ENCODE measurements at regions not wholly inside any gene's neighbourhood (a gene's known extent, or its start where the extent isn't known, plus 50 kb on each side); places are given as distances from the start of the nearest gene placed in this dataset.

DNA sequence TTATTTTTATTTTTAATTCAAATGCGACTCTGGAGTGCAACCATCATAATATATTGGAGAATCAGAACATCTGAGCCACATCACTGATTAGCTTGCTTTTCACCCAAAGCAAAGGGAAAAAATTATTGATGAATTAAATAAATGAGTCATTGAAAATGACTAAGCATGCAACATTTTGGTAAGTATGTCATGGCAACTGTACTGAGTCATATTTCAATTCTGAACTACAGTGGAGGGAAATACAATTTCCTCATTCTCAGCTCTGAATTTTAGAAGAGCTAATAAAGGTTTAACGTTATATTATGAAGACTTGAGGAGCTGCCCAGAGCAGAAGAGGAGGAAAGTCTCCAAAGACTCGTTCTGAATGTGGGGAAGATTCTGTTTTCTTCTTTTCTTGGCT, 89.6 kb upstream of the CCDC68 start:
- H3K4me3 Mint-ChIP-seq: no peak overlapping the region
- H3K27ac Mint-ChIP-seq: no peak overlapping the region
- no peak for DNase-seq
- H3K36me3 ChIP-seq (replicated peaks in 1 of 2; ENCODE audit: control insufficient read depth in 1 of 2, insufficient read depth in 2 of 2, low read length in 2 of 2): no peaks in the 10 kb centered on the region
- no peaks in the 10 kb centered on the region for H3K36me3 Mint-ChIP-seq
- H3K9me3 ChIP-seq (replicated peaks in 1 of 2; ENCODE audit: control insufficient read depth in 1 of 2, insufficient read depth in 1 of 2, low read length in 2 of 2): no peaks in the 10 kb centered on the region
- H3K9me3 Mint-ChIP-seq: peaks cover 0 to 3% (median 0%) of the 10 kb centered on the region in 7 donors
- WGBS (ENCODE audit: insufficient coverage): 82% methylated on average over 1 of the region's 3 CpGs
- no peaks in the 10 kb centered on the region for H3K27me3 ChIP-seq (ENCODE audit: control insufficient read depth in 2 of 2, insufficient read depth in 2 of 2, low read length in 2 of 2)
- H3K4me3 ChIP-seq (replicated peaks in 1 of 3; ENCODE audit: low read depth in 2 of 3, low read length in 3 of 3): no peak overlapping the region
- TF ChIP-seq CTCF (IDR thresholded peaks at IDR 0.05): no peak
- no peaks in the 10 kb centered on the region for H3K79me2 ChIP-seq (ENCODE audit: insufficient read depth, low read length)
- H3K9ac ChIP-seq (ENCODE audit: insufficient read depth, low read length, poor library complexity, severe bottlenecking): no peak overlapping the region
- H3K27ac ChIP-seq (ENCODE audit: low read depth in 1 of 2, low read length in 2 of 2): no peak overlapping the region
- no peaks in the 10 kb centered on the region for H3K4me1 ChIP-seq (ENCODE audit: control insufficient read depth in 1 of 2, insufficient read depth in 2 of 2, low read length in 2 of 2)
- H3K27me3 Mint-ChIP-seq (ENCODE audit: low read depth in 3 of 3): peaks cover 0 to 2% (median 1%) of the 10 kb centered on the region in 3 donors
- H4K20me1 ChIP-seq (ENCODE audit: insufficient read depth, low read length): no peaks in the 10 kb centered on the region
- no peaks in the 10 kb centered on the region for H3K4me1 Mint-ChIP-seq
- intact Hi-C loops (cut with micrococcal nuclease): no loop called here
- no peak overlapping the region for H3K4me2 ChIP-seq (replicated peaks; ENCODE audit: extremely low read depth, low read length, poor library complexity, severe bottlenecking)
- H2AFZ ChIP-seq (ENCODE audit: insufficient read depth, low read depth, low read length, poor library complexity, severe bottlenecking): no peak overlapping the region

GRCh38 chr18:55047546-55047945, 88.3 kb upstream of the CCDC68 start:
- intact Hi-C loops (cut with micrococcal nuclease): no loop called here
- peaks cover 0 to 3% (median 0%) of the 10 kb centered on the region in 7 donors for H3K9me3 Mint-ChIP-seq
- Histone ChIP-seq H3K9me3 (replicated peaks in 1 of 2; ENCODE audit: control insufficient read depth in 1 of 2, insufficient read depth in 1 of 2, low read length in 2 of 2) (no peaks in the 10 kb centered on the region), H3K27ac (ENCODE audit: low read depth in 1 of 2, low read length in 2 of 2) (no peak overlapping the region), H3K4me3 (replicated peaks in 1 of 3; ENCODE audit: low read depth in 2 of 3, low read length in 3 of 3) (no peak overlapping the region), H3K27me3 (ENCODE audit: control insufficient read depth in 2 of 2, insufficient read depth in 2 of 2, low read length in 2 of 2) (no peaks in the 10 kb centered on the region), H3K9ac (ENCODE audit: insufficient read depth, low read length, poor library complexity, severe bottlenecking) (no peak overlapping the region), H4K20me1 (ENCODE audit: insufficient read depth, low read length) (no peaks in the 10 kb centered on the region), H3K79me2 (ENCODE audit: insufficient read depth, low read length) (no peaks in the 10 kb centered on the region), H3K4me2 (replicated peaks; ENCODE audit: extremely low read depth, low read length, poor library complexity, severe bottlenecking) (no peak overlapping the region), H3K36me3 (replicated peaks in 1 of 2; ENCODE audit: control insufficient read depth in 1 of 2, insufficient read depth in 2 of 2, low read length in 2 of 2) (no peaks in the 10 kb centered on the region), H2AFZ (ENCODE audit: insufficient read depth, low read depth, low read length, poor library complexity, severe bottlenecking) (no peak overlapping the region), H3K4me1 (ENCODE audit: control insufficient read depth in 1 of 2, insufficient read depth in 2 of 2, low read length in 2 of 2) (no peaks in the 10 kb centered on the region)
- no peaks in the 10 kb centered on the region for H3K36me3 Mint-ChIP-seq
- H3K27ac Mint-ChIP-seq: no peak overlapping the region
- WGBS (ENCODE audit: insufficient coverage): 100% methylated on average over 2 of the region's 2 CpGs
- DNase-seq: no peak
- no peak for TF ChIP-seq CTCF (IDR thresholded peaks at IDR 0.05)
- H3K27me3 Mint-ChIP-seq (ENCODE audit: low read depth in 3 of 3): peaks cover 0 to 3% (median 0%) of the 10 kb centered on the region in 3 donors
- no peak overlapping the region for H3K4me3 Mint-ChIP-seq
- H3K4me1 Mint-ChIP-seq: no peaks in the 10 kb centered on the region

All from CD14-positive monocyte (primary cell).